ENCODE measurements at regions not wholly inside any gene's neighbourhood (a gene's known extent, or its start where the extent isn't known, plus 50 kb on each side); places are given as distances from the start of the nearest gene placed in this dataset.

DNA sequence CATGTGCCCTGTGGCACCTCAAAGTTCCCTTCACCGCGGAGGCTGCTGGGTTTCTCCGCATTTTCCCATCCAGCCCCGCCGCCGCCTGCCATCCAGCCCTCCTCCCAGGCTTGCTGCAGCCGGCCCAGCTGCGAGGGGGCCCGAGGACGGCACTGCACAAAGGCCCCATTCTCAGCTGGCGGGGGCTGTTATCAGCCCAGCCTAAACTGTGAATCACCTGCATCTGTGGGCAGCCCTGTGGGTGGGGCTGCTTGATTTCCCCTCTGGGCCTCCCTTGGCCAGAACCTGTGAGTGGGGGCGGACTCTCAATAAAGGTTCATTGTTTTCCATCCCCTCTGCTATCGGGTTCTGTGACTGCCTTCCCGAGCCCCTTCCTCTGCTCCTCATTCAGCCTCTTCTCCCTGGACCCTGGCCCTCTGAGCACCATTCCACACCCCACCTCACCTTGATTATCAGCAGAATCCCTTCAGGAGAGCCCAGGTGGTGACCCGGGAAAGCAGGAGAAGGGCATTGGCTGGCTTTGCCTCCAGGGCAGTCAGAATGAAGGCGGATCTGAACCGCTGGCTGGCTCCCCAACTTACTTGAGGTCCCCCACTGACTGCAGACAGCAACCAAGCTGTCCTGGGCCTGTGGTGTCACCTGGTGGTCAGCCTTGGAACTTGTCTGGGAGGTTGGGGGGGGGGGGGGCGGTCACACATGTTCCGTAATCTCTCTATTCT, 204.5 kb downstream of the ZFP36L2 start:
- no peak for DNase-seq (ENCODE audit: low spot score)
- peak; percentile 16 for TF ChIP-seq CTCF (IDR thresholded peaks at IDR 0.05; ENCODE audit: extremely low read depth, insufficient read depth, missing control alignments)
- in situ Hi-C loops (cut with MboI; ENCODE audit: low pct_unique_long_range_greater_than_20kb, low sequenced_read_pairs, unreplicated experiment), result no loop called here

- no peak for DNase-seq (ENCODE audit: low spot score)
- no peak for TF ChIP-seq CTCF (IDR thresholded peaks at IDR 0.05; ENCODE audit: extremely low read depth, insufficient read depth, missing control alignments)
- in situ Hi-C loops (cut with MboI; ENCODE audit: low pct_unique_long_range_greater_than_20kb, low sequenced_read_pairs, unreplicated experiment), result no loop called here
These were observed 205.3 kb downstream of the ZFP36L2 start for GRCh38 chr2:43020990-43021669.

DNA sequence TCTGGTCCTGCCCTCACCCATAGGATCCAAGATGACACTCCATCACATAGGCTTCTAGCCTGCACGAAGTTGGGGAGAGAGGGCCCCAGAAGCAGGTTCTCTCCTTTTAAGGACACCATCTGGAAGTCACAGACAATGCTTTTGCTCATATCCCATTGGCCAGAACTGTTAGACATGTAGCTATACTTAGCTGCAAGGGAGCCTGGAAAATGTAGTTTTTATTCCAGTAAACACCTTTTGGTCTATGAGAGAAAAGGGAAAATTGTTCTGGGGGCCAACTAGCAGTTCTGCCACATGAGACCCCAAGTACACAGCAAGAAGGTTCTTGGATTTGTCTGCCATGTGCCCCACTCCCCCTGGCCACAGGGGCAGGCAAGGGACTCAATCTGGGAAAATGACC, 206.1 kb downstream of the ZFP36L2 start:
- no peak for TF ChIP-seq CTCF (IDR thresholded peaks at IDR 0.05; ENCODE audit: extremely low read depth, insufficient read depth, missing control alignments)
- in situ Hi-C loops (cut with MboI; ENCODE audit: low pct_unique_long_range_greater_than_20kb, low sequenced_read_pairs, unreplicated experiment), result no loop called here
- no peak for DNase-seq (ENCODE audit: low spot score)

DNA sequence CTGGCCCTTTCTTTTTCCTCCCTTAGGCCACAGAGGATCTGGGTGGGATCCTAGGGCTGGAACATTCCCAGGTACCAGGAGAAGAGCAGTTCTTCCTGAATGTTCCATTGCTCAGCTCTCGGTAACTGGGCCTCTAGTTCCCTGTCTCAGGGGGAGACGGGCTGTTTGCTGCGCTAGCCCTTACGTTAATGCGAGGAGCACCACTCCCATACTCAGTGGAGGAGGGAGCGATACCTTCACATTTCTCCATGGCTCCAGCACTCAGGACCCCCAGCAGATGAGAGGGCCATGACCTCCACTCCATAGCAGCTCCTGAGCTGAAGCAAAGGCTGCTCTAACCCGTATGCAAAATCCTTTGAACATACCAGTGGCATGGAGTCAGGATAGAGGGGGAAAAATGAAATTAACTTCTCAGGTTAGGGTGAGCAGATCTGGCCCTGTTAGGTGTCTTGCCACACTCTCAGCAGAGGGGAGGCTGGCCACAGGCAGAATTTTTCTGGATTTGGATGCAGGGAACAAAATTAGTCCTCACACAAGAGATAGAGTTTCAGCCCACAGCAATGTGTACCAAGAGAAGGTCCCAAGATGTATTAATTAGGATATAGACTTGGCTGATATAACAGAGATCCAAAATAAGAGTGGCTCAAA, 206.7 kb downstream of the ZFP36L2 start:
- no peak for TF ChIP-seq CTCF (IDR thresholded peaks at IDR 0.05; ENCODE audit: extremely low read depth, insufficient read depth, missing control alignments)
- in situ Hi-C loops (cut with MboI; ENCODE audit: low pct_unique_long_range_greater_than_20kb, low sequenced_read_pairs, unreplicated experiment), result no loop called here
- no peak for DNase-seq (ENCODE audit: low spot score)

DNA sequence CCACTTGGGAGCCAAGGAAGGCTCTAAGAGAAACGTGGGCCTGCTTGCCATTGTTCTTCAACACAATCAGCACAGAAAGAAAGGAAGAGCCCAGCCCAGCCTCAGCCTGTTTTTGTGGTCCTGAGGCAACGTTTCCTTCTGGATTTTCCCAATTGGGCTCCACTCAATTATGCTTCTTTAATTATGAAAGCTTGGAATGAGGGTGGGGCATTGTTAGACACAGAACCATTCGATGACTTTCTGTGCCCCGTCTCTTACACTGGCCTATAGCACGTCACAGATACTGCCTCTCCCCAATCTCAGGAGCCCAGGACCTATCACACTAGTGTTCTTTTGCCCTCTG, 207.4 kb downstream of the ZFP36L2 start:
- TF ChIP-seq CTCF (IDR thresholded peaks at IDR 0.05; ENCODE audit: extremely low read depth, insufficient read depth, missing control alignments), result no peak
- in situ Hi-C loops (cut with MboI; ENCODE audit: low pct_unique_long_range_greater_than_20kb, low sequenced_read_pairs, unreplicated experiment), result no loop called here
- no peak for DNase-seq (ENCODE audit: low spot score)

- no peak for TF ChIP-seq CTCF (IDR thresholded peaks at IDR 0.05; ENCODE audit: extremely low read depth, insufficient read depth, missing control alignments)
- no peak for DNase-seq (ENCODE audit: low spot score)
- in situ Hi-C loops (cut with MboI; ENCODE audit: low pct_unique_long_range_greater_than_20kb, low sequenced_read_pairs, unreplicated experiment), result no loop called here
These were observed 208.0 kb downstream of the ZFP36L2 start for GRCh38 chr2:43018179-43019024.
